ENCODE measurements at regions not wholly inside any gene's neighbourhood (a gene's known extent, or its start where the extent isn't known, plus 50 kb on each side); places are given as distances from the start of the nearest gene placed in this dataset.
A peak's percentile ranks its signal among the peaks of the same experiment; 100 is the strongest.

- Histone ChIP-seq H3K23ac (ENCODE audit: low read depth, low read length) (no peak overlapping the region), H4K8ac (ENCODE audit: low read depth in 2 of 2, low read length in 2 of 2) (no peak overlapping the region), H4K91ac (ENCODE audit: insufficient read depth, low read depth, low read length) (no peak overlapping the region), H3K9me1 (ENCODE audit: insufficient read depth, low read length) (peaks cover 8% of the 10 kb centered on the region; the same call in 1 of the 2 replicates), H2AK9ac (replicated peaks; ENCODE audit: low read depth, low read length, poor library complexity) (no peak overlapping the region), H3K4me2 (ENCODE audit: low read depth, low read length) (no peak overlapping the region), H3K79me1 (ENCODE audit: low read depth in 1 of 2, low read length in 2 of 2) (peaks cover 4 to 29% of the 10 kb centered on the region in 2 experiments), H3K4me3 (ENCODE audit: insufficient read depth, low read depth, low read length) (no peak overlapping the region), H4K20me1 (ENCODE audit: insufficient read depth, low read length) (peaks cover 14% of the 10 kb centered on the region), H2AK5ac (ENCODE audit: low read depth, low read length) (peak overlapping the region; percentile 80), H2AFZ (replicated peaks; ENCODE audit: low read length, poor library complexity) (no peak overlapping the region), H3K27me3 (ENCODE audit: control insufficient read depth, insufficient read depth, low read length) (no peaks in the 10 kb centered on the region), H2BK20ac (ENCODE audit: low read depth, low read length) (no peak overlapping the region), H3K14ac (replicated peaks; ENCODE audit: low read depth, low read length) (0 out of 2 replicates have a peak overlapping the region, but pooled peaks have one; percentile 15), H3K27ac (ENCODE audit: insufficient read depth, low read length) (no peak overlapping the region), H3K4me1 (ENCODE audit: control insufficient read depth, insufficient read depth, low read length) (peaks cover 17% of the 10 kb centered on the region), H4K5ac (ENCODE audit: low read depth, low read length) (no peak overlapping the region), H3K9ac (ENCODE audit: low read depth, low read length) (no peak overlapping the region), H3K56ac (ENCODE audit: extremely low read depth, insufficient read depth, low read length) (no peak overlapping the region), H2BK5ac (ENCODE audit: low read depth, low read length, poor library complexity, severe bottlenecking) (no peak overlapping the region), H3K9me3 (ENCODE audit: control insufficient read depth, insufficient read depth, low read length) (no peaks in the 10 kb centered on the region), H3K4ac (ENCODE audit: low read depth, low read length) (peak overlapping the region; percentile 46; the same call in 1 of the 2 replicates), H2BK15ac (ENCODE audit: low read depth, low read length) (no peak overlapping the region), H3K18ac (ENCODE audit: low read depth, low read length) (no peak overlapping the region), H3K36me3 (ENCODE audit: control insufficient read depth, insufficient read depth, low read length) (peaks cover 31% of the 10 kb centered on the region), H2BK120ac (ENCODE audit: low read depth, low read length) (no peak overlapping the region)
- dilution Hi-C loops (cut with HindIII; ENCODE audit: low sequenced_read_pairs, unreplicated experiment): no loop called here
- 90% methylated on average over 7 of the region's 8 CpGs; no CpG with 5 or more reads in 1 of the 2 experiments for WGBS, 2 experiments (ENCODE audit: extremely low coverage in 2 of 2, insufficient read length in 1 of 2)
- TF ChIP-seq CEBPB (IDR thresholded peaks at IDR 0.05; ENCODE audit: low read depth, low read length) (no peak), CHD1 (IDR thresholded peaks at IDR 0.05; ENCODE audit: low read depth, low read length) (no peak), USF2 (IDR thresholded peaks at IDR 0.05; ENCODE audit: low read depth, low read length) (no peak), RFX5 (IDR thresholded peaks at IDR 0.05; ENCODE audit: low read depth, low read length) (no peak), ELK1 (IDR thresholded peaks at IDR 0.05; ENCODE audit: borderline replicate concordance, low read depth, low read length) (no peak), MAFK (IDR thresholded peaks at IDR 0.05; ENCODE audit: low read depth, low read length) (no peak), POLR2A (IDR thresholded peaks at IDR 0.05; ENCODE audit: low read depth, low read length) (no peak), FOS (IDR thresholded peaks at IDR 0.05; ENCODE audit: low read depth, low read length) (no peak), RCOR1 (IDR thresholded peaks at IDR 0.05; ENCODE audit: insufficient replicate concordance, low read length) (no peak), BHLHE40 (IDR thresholded peaks at IDR 0.05; ENCODE audit: low read depth, low read length) (no peak), MAZ (IDR thresholded peaks at IDR 0.05; ENCODE audit: borderline replicate concordance, low read depth, low read length) (no peak)
- ChIA-PET CTCF (no interaction called here), POLR2A (ENCODE audit: unreplicated experiment) (no interaction called here)
- in situ Hi-C loops (cut with MboI; ENCODE audit: low sequenced_read_pairs): no loop called here
- intact Hi-C loops (cut with micrococcal nuclease): no loop called here
- no TSS peak for BruUV-seq (replicated peaks)
- DNase-seq (no peak), ATAC-seq (ENCODE audit: low read depth) (no peak)
Observed at GRCh38 chr12:124431971-124432370, 135.4 kb downstream of the NCOR2 start.

Data from IMR-90 (cell line).